ENCODE measurements at regions not wholly inside any gene's neighbourhood (a gene's known extent, or its start where the extent isn't known, plus 50 kb on each side); places are given as distances from the start of the nearest gene placed in this dataset.
"Not testable (repeated sequence)": the region's sequence is repeated elsewhere in the genome, so short reads cannot be mapped to it uniquely, and the experiment has no call there.

DNA sequence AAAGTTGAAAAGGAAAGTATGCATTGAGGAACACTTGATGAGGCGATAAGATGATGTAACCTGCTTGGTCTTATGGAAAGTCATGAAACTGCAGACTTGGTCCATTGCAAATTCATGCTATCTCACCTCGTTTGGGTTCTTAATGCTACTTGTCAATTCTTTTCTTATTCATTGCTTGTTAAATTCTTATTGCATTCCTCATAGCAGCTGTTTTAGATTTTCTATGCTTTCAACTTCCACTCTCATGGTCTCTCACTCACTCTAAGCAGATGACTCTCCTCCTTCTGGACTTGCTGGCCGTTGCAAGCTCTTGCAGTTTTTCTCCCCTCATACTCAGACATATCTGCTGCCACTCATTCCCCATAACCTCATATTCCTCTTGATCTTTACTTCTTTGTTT, 67.8 kb upstream of the CSNK1A1L start:
- whole genome bisulfite sequencing, 2 donors (ENCODE audit: extremely low coverage in 2 of 2, insufficient read length in 2 of 2, insufficient replicate concordance in 1 of 2): no CpG with 5 or more reads among the region's 3 CpGs

DNA sequence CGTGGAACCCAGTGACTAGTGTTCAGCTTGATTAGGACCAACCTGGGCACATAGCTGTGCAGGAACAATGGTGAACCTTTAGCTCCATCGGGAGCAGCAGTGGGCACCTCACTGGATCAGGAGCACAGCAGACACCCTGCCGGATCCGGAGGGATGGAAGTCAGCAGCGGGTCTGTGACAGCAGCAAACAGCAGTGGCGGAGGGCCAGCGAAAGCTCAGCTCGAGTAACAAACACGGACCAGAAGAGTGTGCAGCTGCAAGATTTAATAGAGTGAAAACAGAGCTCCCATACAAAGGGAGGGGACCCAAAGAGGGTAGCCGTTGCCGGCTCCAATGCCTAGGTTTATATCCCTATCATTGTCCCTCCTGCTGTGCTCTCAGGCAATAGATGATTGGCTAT, 66.8 kb upstream of the CSNK1A1L start:
- H3K4ac ChIP-seq (ENCODE audit: low read length); H3K9me3 ChIP-seq (replicated peaks in 1 of 2; ENCODE audit: control insufficient read depth in 2 of 2, insufficient read depth in 1 of 2, low read depth in 1 of 2, low read length in 2 of 2); H4K91ac ChIP-seq (ENCODE audit: low read depth, low read length, poor library complexity); H3K79me1 ChIP-seq (ENCODE audit: low read depth, low read length); H3K27me3 ChIP-seq (ENCODE audit: control insufficient read depth in 3 of 3, insufficient read depth in 3 of 3, low read depth in 1 of 3, low read length in 3 of 3); DNase-seq (ENCODE audit: low spot score); H3K23ac ChIP-seq (ENCODE audit: low read depth, low read length, poor library complexity); H3K36me3 ChIP-seq (replicated peaks in 1 of 2; ENCODE audit: control insufficient read depth in 2 of 2, insufficient read depth in 2 of 2, low read length in 2 of 2); H3K9ac ChIP-seq (ENCODE audit: low read depth, low read length, poor library complexity); H3K4me2 ChIP-seq (ENCODE audit: insufficient read depth, low read length, poor library complexity, severe bottlenecking); H4K8ac ChIP-seq (ENCODE audit: low read depth, low read length); H2BK5ac ChIP-seq (ENCODE audit: low read length); H3K18ac ChIP-seq (ENCODE audit: low read length); H2BK12ac ChIP-seq (ENCODE audit: low read length); H2BK15ac ChIP-seq (ENCODE audit: low read length); H3K4me3 ChIP-seq (ENCODE audit: low read length in 2 of 2); H2AFZ ChIP-seq (ENCODE audit: low read length); H2AK5ac ChIP-seq (ENCODE audit: low read depth, low read length); H3K27ac ChIP-seq (replicated peaks; ENCODE audit: low read length); H2BK120ac ChIP-seq (ENCODE audit: low read depth, low read length); H3K14ac ChIP-seq (ENCODE audit: low read length); H3K4me1 ChIP-seq (ENCODE audit: control insufficient read depth in 2 of 2, insufficient read depth in 1 of 2, low read depth in 1 of 2, low read length in 2 of 2): not testable (repeated sequence)
- no CpG with 5 or more reads among the region's 11 CpGs for WGBS, 2 donors (ENCODE audit: extremely low coverage in 2 of 2, insufficient read length in 2 of 2, insufficient replicate concordance in 1 of 2)

More for the DNA sequence above, 67.8 kb upstream of the CSNK1A1L start:
- no peak overlapping the region for H2BK12ac ChIP-seq (ENCODE audit: low read length)
- H3K27ac ChIP-seq (replicated peaks; ENCODE audit: low read length): no peak overlapping the region
- no peak overlapping the region for H3K9ac ChIP-seq (ENCODE audit: low read depth, low read length, poor library complexity)
- H3K4ac ChIP-seq (ENCODE audit: low read length): no peak overlapping the region
- no peaks in the 10 kb centered on the region for H3K9me3 ChIP-seq (replicated peaks in 1 of 2; ENCODE audit: control insufficient read depth in 2 of 2, insufficient read depth in 1 of 2, low read depth in 1 of 2, low read length in 2 of 2)
- H3K79me1 ChIP-seq (ENCODE audit: low read depth, low read length): no peaks in the 10 kb centered on the region
- no peak overlapping the region for H3K18ac ChIP-seq (ENCODE audit: low read length)
- no peak overlapping the region for H2BK15ac ChIP-seq (ENCODE audit: low read length)
- H2BK5ac ChIP-seq (ENCODE audit: low read length): no peak overlapping the region
- H3K36me3 ChIP-seq (replicated peaks in 1 of 2; ENCODE audit: control insufficient read depth in 2 of 2, insufficient read depth in 2 of 2, low read length in 2 of 2): no peaks in the 10 kb centered on the region
- H3K4me1 ChIP-seq (ENCODE audit: control insufficient read depth in 2 of 2, insufficient read depth in 1 of 2, low read depth in 1 of 2, low read length in 2 of 2): no peaks in the 10 kb centered on the region
- no peak overlapping the region for H4K91ac ChIP-seq (ENCODE audit: low read depth, low read length, poor library complexity)
- H3K23ac ChIP-seq (ENCODE audit: low read depth, low read length, poor library complexity): no peak overlapping the region
- no peak overlapping the region for H3K4me3 ChIP-seq (ENCODE audit: low read length in 2 of 2)
- no peaks in the 10 kb centered on the region for H3K27me3 ChIP-seq (ENCODE audit: control insufficient read depth in 3 of 3, insufficient read depth in 3 of 3, low read depth in 1 of 3, low read length in 3 of 3)
- no peak overlapping the region for H2BK120ac ChIP-seq (ENCODE audit: low read depth, low read length)
- no peak overlapping the region for H2AK5ac ChIP-seq (ENCODE audit: low read depth, low read length)
- H2AFZ ChIP-seq (ENCODE audit: low read length): no peak overlapping the region
- H3K14ac ChIP-seq (ENCODE audit: low read length): no peak overlapping the region
- H3K4me2 ChIP-seq (ENCODE audit: insufficient read depth, low read length, poor library complexity, severe bottlenecking): no peak overlapping the region
- H4K8ac ChIP-seq (ENCODE audit: low read depth, low read length): no peak overlapping the region
- no peak for DNase-seq (ENCODE audit: low spot score)

GRCh38 chr13:37168926-37169325, 63.5 kb upstream of the CSNK1A1L start:
- no peak for DNase-seq (ENCODE audit: low spot score)
- Histone ChIP-seq H2BK15ac (ENCODE audit: low read length) (no peak overlapping the region), H3K36me3 (replicated peaks in 1 of 2; ENCODE audit: control insufficient read depth in 2 of 2, insufficient read depth in 2 of 2, low read length in 2 of 2) (no peaks in the 10 kb centered on the region), H2BK5ac (ENCODE audit: low read length) (no peak overlapping the region), H3K27me3 (ENCODE audit: control insufficient read depth in 3 of 3, insufficient read depth in 3 of 3, low read depth in 1 of 3, low read length in 3 of 3) (no peaks in the 10 kb centered on the region), H3K4me3 (ENCODE audit: low read length in 2 of 2) (no peak overlapping the region), H3K9ac (ENCODE audit: low read depth, low read length, poor library complexity) (no peak overlapping the region), H3K27ac (replicated peaks; ENCODE audit: low read length) (no peak overlapping the region), H2AK5ac (ENCODE audit: low read depth, low read length) (no peak overlapping the region), H4K91ac (ENCODE audit: low read depth, low read length, poor library complexity) (no peak overlapping the region), H3K4me1 (ENCODE audit: control insufficient read depth in 2 of 2, insufficient read depth in 1 of 2, low read depth in 1 of 2, low read length in 2 of 2) (no peaks in the 10 kb centered on the region), H4K8ac (ENCODE audit: low read depth, low read length) (no peak overlapping the region), H2BK12ac (ENCODE audit: low read length) (no peak overlapping the region), H3K79me1 (ENCODE audit: low read depth, low read length) (no peaks in the 10 kb centered on the region), H3K9me3 (replicated peaks in 1 of 2; ENCODE audit: control insufficient read depth in 2 of 2, insufficient read depth in 1 of 2, low read depth in 1 of 2, low read length in 2 of 2) (no peaks in the 10 kb centered on the region), H3K23ac (ENCODE audit: low read depth, low read length, poor library complexity) (no peak overlapping the region), H3K4me2 (ENCODE audit: insufficient read depth, low read length, poor library complexity, severe bottlenecking) (no peak overlapping the region), H2BK120ac (ENCODE audit: low read depth, low read length) (no peak overlapping the region), H3K18ac (ENCODE audit: low read length) (no peak overlapping the region), H2AFZ (ENCODE audit: low read length) (no peak overlapping the region), H3K4ac (ENCODE audit: low read length) (no peak overlapping the region), H3K14ac (ENCODE audit: low read length) (no peak overlapping the region)

GRCh38 chr13:37168151-37168550, 62.7 kb upstream of the CSNK1A1L start:
- Histone ChIP-seq H3K23ac (ENCODE audit: low read depth, low read length, poor library complexity) (no peak overlapping the region), H3K4me1 (ENCODE audit: control insufficient read depth in 2 of 2, insufficient read depth in 1 of 2, low read depth in 1 of 2, low read length in 2 of 2) (no peaks in the 10 kb centered on the region), H3K4me2 (ENCODE audit: insufficient read depth, low read length, poor library complexity, severe bottlenecking) (no peak overlapping the region), H2BK12ac (ENCODE audit: low read length) (no peak overlapping the region), H3K14ac (ENCODE audit: low read length) (no peak overlapping the region), H3K27ac (replicated peaks; ENCODE audit: low read length) (no peak overlapping the region), H2BK120ac (ENCODE audit: low read depth, low read length) (no peak overlapping the region), H3K4ac (ENCODE audit: low read length) (no peak overlapping the region), H3K79me1 (ENCODE audit: low read depth, low read length) (no peaks in the 10 kb centered on the region), H2AK5ac (ENCODE audit: low read depth, low read length) (no peak overlapping the region), H2AFZ (ENCODE audit: low read length) (no peak overlapping the region), H2BK5ac (ENCODE audit: low read length) (no peak overlapping the region), H4K91ac (ENCODE audit: low read depth, low read length, poor library complexity) (no peak overlapping the region), H3K27me3 (ENCODE audit: control insufficient read depth in 3 of 3, insufficient read depth in 3 of 3, low read depth in 1 of 3, low read length in 3 of 3) (no peaks in the 10 kb centered on the region), H3K18ac (ENCODE audit: low read length) (no peak overlapping the region), H3K9ac (ENCODE audit: low read depth, low read length, poor library complexity) (no peak overlapping the region), H3K9me3 (replicated peaks in 1 of 2; ENCODE audit: control insufficient read depth in 2 of 2, insufficient read depth in 1 of 2, low read depth in 1 of 2, low read length in 2 of 2) (no peaks in the 10 kb centered on the region), H3K36me3 (replicated peaks in 1 of 2; ENCODE audit: control insufficient read depth in 2 of 2, insufficient read depth in 2 of 2, low read length in 2 of 2) (no peaks in the 10 kb centered on the region), H2BK15ac (ENCODE audit: low read length) (no peak overlapping the region), H3K4me3 (ENCODE audit: low read length in 2 of 2) (no peak overlapping the region), H4K8ac (ENCODE audit: low read depth, low read length) (no peak overlapping the region)
- no peak for DNase-seq (ENCODE audit: low spot score)
- no CpG with 5 or more reads among the region's 3 CpGs for WGBS, 2 donors (ENCODE audit: extremely low coverage in 2 of 2, insufficient read length in 2 of 2, insufficient replicate concordance in 1 of 2)
